GM23248 (cell line): ENCODE measurements at regions not wholly inside any gene's neighbourhood (a gene's known extent, or its start where the extent isn't known, plus 50 kb on each side); places are given as distances from the start of the nearest gene placed in this dataset.

ENCODE experiments used
- DNase-seq: peaks from one replicate; pipeline ENCODE4 v3.0.0-alpha.2; 2015
- H2AFZ ChIP-seq: fragments of 200-600 bp; sonication (generic); 2 replicates; pipeline ENCODE4 v1.6.1; 2016; ENCODE audit warnings: antibody characterized with exemption
- H3F3A ChIP-seq: fragments of 200-600 bp; sonication (generic); 2 replicates; pipeline ENCODE4 v1.6.1; 2016; ENCODE audit warnings: mild to moderate bottlenecking, antibody characterized with exemption, mixed run types; ENCODE audit not compliant: insufficient read depth
- H3K27ac ChIP-seq: fragments of 200-600 bp; sonication (generic); 2 replicates; pipeline ENCODE4 v1.5.1; 2016; ENCODE audit warnings: mild to moderate bottlenecking
- H3K27me3 ChIP-seq: fragments of 200-600 bp; sonication (generic); replicated peaks from 2 replicates; pipeline ENCODE4 v1.6.1; 2016; ENCODE audit warnings: mild to moderate bottlenecking; ENCODE audit not compliant: insufficient read depth
- H3K36me3 ChIP-seq: fragments of 200-600 bp; sonication (generic); 2 replicates; pipeline ENCODE4 v1.6.1; 2016; ENCODE audit warnings: low read depth, mild to moderate bottlenecking
- H3K4me1 ChIP-seq: fragments of 200-600 bp; sonication (generic); 2 replicates; pipeline ENCODE4 v1.6.1; 2016; ENCODE audit warnings: mild to moderate bottlenecking; ENCODE audit not compliant: insufficient read depth
- H3K4me2 ChIP-seq: fragments of 200-600 bp; sonication (generic); one replicate; pipeline ENCODE4 v1.6.1; 2016; ENCODE audit warnings: mild to moderate bottlenecking; ENCODE audit not compliant: unreplicated experiment
- H3K4me3 ChIP-seq: fragments of 200-600 bp; sonication (generic); 2 replicates; pipeline ENCODE4 v1.5.1; 2016; ENCODE audit warnings: mild to moderate bottlenecking
- H3K79me2 ChIP-seq: fragments of 200-600 bp; sonication (generic); 2 replicates; pipeline ENCODE4 v1.6.1; 2016; ENCODE audit warnings: mild to moderate bottlenecking; ENCODE audit not compliant: insufficient read depth
- H3K9ac ChIP-seq: fragments of 200-600 bp; sonication (generic); 2 replicates; pipeline ENCODE4 v1.6.1; 2016; ENCODE audit warnings: mild to moderate bottlenecking
- H3K9me2 ChIP-seq: fragments of 200-600 bp; sonication (generic); 2 replicates; pipeline ENCODE4 v1.6.1; 2016; ENCODE audit warnings: mixed run types, mild to moderate bottlenecking, moderate library complexity; ENCODE audit not compliant: insufficient read depth
- H3K9me3 ChIP-seq: fragments of 200-600 bp; sonication (generic); one replicate; pipeline ENCODE4 v1.6.1; 2017; ENCODE audit warnings: low read depth
- H4K20me1 ChIP-seq: fragments of 200-600 bp; sonication (generic); 2 replicates; pipeline ENCODE4 v1.6.0; 2016; ENCODE audit not compliant: insufficient read depth
- EZH2 ChIP-seq: fragments of 200-600 bp; sonication (generic); IDR thresholded peaks from 2 replicates; pipeline ENCODE4 v1.6.1; 2018; ENCODE audit warnings: antibody characterized with exemption, mild to moderate bottlenecking; ENCODE audit not compliant: insufficient read depth, poor library complexity, severe bottlenecking
- EZH2phosphoT487 ChIP-seq: fragments of 200-600 bp; sonication (generic); IDR thresholded peaks from 2 replicates; pipeline ENCODE4 v1.6.1; 2018; ENCODE audit warnings: antibody characterized with exemption, moderate library complexity, mild to moderate bottlenecking, low read depth; ENCODE audit not compliant: insufficient read depth
- WGBS, 2 experiments: methylation state at CpG; one replicate each; pipeline ENCODE4 v1.1.6; 2015 to 2017; ENCODE audit warnings: low lambda C conversion rate in 2 of 2, low coverage in 1 of 2; ENCODE audit errors: missing lambda C conversion rate in 2 of 2; 5-methylcytosine and 5-hydroxymethylcytosine counted together
- in situ Hi-C: fragments of 300-500 bp; cut with MboI; formaldehyde crosslinking; loops from 2 replicates; pipeline ENCODE4 v1.15.0; 2020

DNA sequence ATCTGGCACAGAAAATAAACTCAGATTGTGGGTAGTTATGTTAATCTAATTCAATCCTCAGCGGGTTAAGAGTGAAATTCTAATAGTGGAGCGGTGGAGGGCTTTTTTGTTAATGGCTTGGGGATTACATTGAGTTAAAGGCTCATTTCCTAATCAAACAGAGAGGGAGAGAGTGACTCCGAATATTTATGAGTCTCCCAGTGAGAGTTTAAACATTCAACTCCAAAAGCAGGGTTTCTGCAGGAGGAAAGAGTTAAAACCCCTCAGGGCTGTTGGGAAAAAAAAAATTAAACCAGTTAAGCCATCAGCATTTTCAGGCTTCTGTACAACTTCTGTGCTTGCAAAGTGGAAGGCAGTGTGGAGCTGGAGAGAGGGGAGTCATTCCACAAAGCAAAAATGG lies 62.1 kb upstream of the ESRRB start:
- Histone ChIP-seq H3K4me1 (no peaks in the 10 kb centered on the region), H4K20me1 (no peaks in the 10 kb centered on the region), H3K36me3 (no peaks in the 10 kb centered on the region), H3F3A (no peaks in the 10 kb centered on the region), H3K9me3 (no peaks in the 10 kb centered on the region), H3K9me2 (no peaks in the 10 kb centered on the region), H3K27ac (no peak overlapping the region), H3K27me3 (peaks cover 31% of the 10 kb centered on the region), H3K79me2 (no peaks in the 10 kb centered on the region), H3K4me3 (no peak overlapping the region), H2AFZ (no peak overlapping the region), H3K9ac (no peak overlapping the region), H3K4me2 (no peak overlapping the region)
- 33 to 42% methylated on average over 3 of the region's 3 CpGs for WGBS, 2 experiments
- no peak for TF ChIP-seq EZH2
- TF ChIP-seq EZH2phosphoT487 = no peak
- in situ Hi-C loops = no loop called here
- no peak for DNase-seq

DNA sequence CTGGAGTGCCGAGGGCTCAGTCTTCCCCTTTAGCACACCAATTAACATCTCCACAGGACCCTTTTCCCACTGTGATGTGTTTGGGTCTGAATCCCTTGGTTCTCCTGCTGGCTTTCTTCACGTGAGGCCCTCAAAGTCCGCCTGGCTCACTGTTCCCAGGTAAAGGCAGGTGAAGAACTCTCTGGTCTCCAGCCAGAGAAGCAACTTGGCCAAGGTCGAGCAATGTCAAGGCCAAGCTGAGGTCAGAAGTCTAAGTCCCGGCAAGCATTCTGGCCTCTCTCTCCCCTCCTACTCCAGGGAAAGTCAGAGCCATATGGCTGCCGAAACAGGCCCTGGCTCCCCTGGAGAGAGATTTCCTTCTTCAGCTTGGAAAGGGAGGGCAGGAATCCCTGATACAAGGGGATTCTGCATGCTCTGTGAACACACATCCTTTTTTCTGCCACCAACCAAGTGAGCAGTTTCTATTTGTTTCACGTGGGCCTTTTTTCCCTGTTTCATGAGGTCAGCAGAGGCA lies 61.4 kb upstream of the ESRRB start:
- H3K4me1 ChIP-seq = no peaks in the 10 kb centered on the region
- no peak overlapping the region for H3K27ac ChIP-seq
- no peak overlapping the region for H3K4me3 ChIP-seq
- H3K9ac ChIP-seq = no peak overlapping the region
- no peaks in the 10 kb centered on the region for H3K9me2 ChIP-seq
- H4K20me1 ChIP-seq = no peaks in the 10 kb centered on the region
- no peak for TF ChIP-seq EZH2phosphoT487
- TF ChIP-seq EZH2 = no peak
- DNase-seq = no peak
- H3K4me2 ChIP-seq = no peak overlapping the region
- H3F3A ChIP-seq = no peaks in the 10 kb centered on the region
- H3K79me2 ChIP-seq = no peaks in the 10 kb centered on the region
- WGBS, 2 experiments = 39 to 49% methylated on average over 7 of the region's 7 CpGs
- H3K36me3 ChIP-seq = no peaks in the 10 kb centered on the region
- in situ Hi-C loops = no loop called here
- H2AFZ ChIP-seq = no peak overlapping the region
- peaks cover 31% of the 10 kb centered on the region for H3K27me3 ChIP-seq
- no peaks in the 10 kb centered on the region for H3K9me3 ChIP-seq

DNA sequence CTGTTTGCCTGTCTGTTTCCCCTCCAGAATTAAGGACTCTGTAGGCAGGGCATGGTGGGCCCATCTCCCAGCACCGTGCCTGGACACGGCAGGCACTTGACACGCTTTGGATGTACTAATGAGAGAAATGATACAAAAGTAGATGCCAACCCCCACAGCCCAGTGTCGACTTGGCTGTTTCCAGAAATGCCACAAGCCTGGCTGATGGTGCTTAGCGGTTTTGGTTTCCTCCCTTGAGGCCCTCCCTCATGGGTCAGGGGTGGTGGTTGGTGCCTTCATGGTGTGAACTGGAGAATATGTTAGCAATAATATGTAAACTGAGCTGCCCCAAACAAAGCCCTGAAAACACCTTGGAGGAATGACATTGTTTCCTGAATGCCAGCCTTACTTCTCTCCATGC lies 55.5 kb upstream of the ESRRB start:
- H3K27ac ChIP-seq = no peak overlapping the region

DNA sequence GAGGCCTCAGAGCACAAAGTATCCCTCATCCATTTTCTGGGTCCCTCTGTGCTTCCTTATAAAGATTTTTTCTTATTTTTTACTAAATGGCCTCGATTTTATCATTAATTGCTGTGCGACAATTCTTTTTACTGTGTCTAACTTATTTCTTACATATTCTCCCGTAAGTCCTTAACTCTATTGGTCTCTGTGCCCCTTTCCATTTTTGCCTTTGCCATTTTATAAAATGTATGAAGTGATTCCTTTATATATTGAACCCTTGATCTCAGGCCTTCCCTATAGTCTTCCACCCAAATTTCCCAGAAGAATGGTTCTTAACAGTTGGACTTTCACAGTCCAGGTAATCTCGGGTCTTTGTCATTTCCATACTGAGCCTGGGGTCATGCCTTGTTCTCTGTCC lies 55.0 kb upstream of the ESRRB start:
- H3K79me2 ChIP-seq = no peaks in the 10 kb centered on the region
- TF ChIP-seq EZH2 (no peak), EZH2phosphoT487 (no peak)
- no peaks in the 10 kb centered on the region for H4K20me1 ChIP-seq
- no peaks in the 10 kb centered on the region for H3K36me3 ChIP-seq
- no peak overlapping the region for H3K9ac ChIP-seq
- DNase-seq = no peak
- H3K9me2 ChIP-seq = no peaks in the 10 kb centered on the region
- peaks cover 9% of the 10 kb centered on the region for H3K27me3 ChIP-seq
- H2AFZ ChIP-seq = no peak overlapping the region
- no peaks in the 10 kb centered on the region for H3F3A ChIP-seq
- no peak overlapping the region for H3K4me3 ChIP-seq
- H3K4me2 ChIP-seq = no peak overlapping the region
- no peaks in the 10 kb centered on the region for H3K9me3 ChIP-seq
- H3K4me1 ChIP-seq = no peaks in the 10 kb centered on the region
- in situ Hi-C loops = no loop called here
- WGBS, 2 experiments = 54 to 59% methylated on average over 4 of the region's 4 CpGs
- no peak overlapping the region for H3K27ac ChIP-seq

More for the DNA sequence above, 55.5 kb upstream of the ESRRB start:
- no peak overlapping the region for H3K4me3 ChIP-seq
- no peaks in the 10 kb centered on the region for H3K4me1 ChIP-seq
- H3K27me3 ChIP-seq = peaks cover 9% of the 10 kb centered on the region
- no peaks in the 10 kb centered on the region for H3F3A ChIP-seq
- H3K4me2 ChIP-seq = no peak overlapping the region
- no peak overlapping the region for H2AFZ ChIP-seq
- no peak for TF ChIP-seq EZH2
- no peak for TF ChIP-seq EZH2phosphoT487
- 62 to 68% methylated on average over 5 of the region's 5 CpGs for WGBS, 2 experiments
- no peaks in the 10 kb centered on the region for H3K9me3 ChIP-seq
- in situ Hi-C loops = no loop called here
- DNase-seq = no peak
- no peaks in the 10 kb centered on the region for H3K36me3 ChIP-seq
- no peaks in the 10 kb centered on the region for H3K9me2 ChIP-seq
- no peaks in the 10 kb centered on the region for H3K79me2 ChIP-seq
- H3K9ac ChIP-seq = no peak overlapping the region
- no peaks in the 10 kb centered on the region for H4K20me1 ChIP-seq
